Thymus (tissue), 11 donors: ENCODE measurements at regions not wholly inside any gene's neighbourhood (a gene's known extent, or its start where the extent isn't known, plus 50 kb on each side); places are given as distances from the start of the nearest gene placed in this dataset.

Source experiments
- DNase-seq, 9 donors: peaks; one replicate each; pipeline ENCODE4 v3.0.0-alpha.2; 2013; ENCODE audit warnings: low spot score in 9 of 9, low read depth in 6 of 9, missing footprints in 1 of 9
- H3K27ac ChIP-seq, 2 donors: one replicate each; pipeline ENCODE4 v1.5.1; 2013; ENCODE audit warnings: control low read depth in 1 of 2, low read depth in 1 of 2, low read length in 1 of 2, mild to moderate bottlenecking in 1 of 2, moderate library complexity in 1 of 2
- H3K27me3 ChIP-seq, 2 donors: one replicate each; pipeline ENCODE4 v1.5.1; 2013; ENCODE audit warnings: low read length in 1 of 2; ENCODE audit not compliant: control insufficient read depth in 2 of 2, insufficient read depth in 1 of 2
- H3K36me3 ChIP-seq, 2 donors: one replicate each; pipeline ENCODE4 v1.5.1; 2013; ENCODE audit warnings: low read length in 1 of 2, mild to moderate bottlenecking in 1 of 2, moderate library complexity in 1 of 2; ENCODE audit not compliant: control insufficient read depth in 2 of 2, insufficient read depth in 2 of 2
- H3K4me1 ChIP-seq, 2 donors: one replicate each; pipeline ENCODE4 v1.5.1; 2013; ENCODE audit warnings: low read length in 2 of 2; ENCODE audit not compliant: control insufficient read depth in 2 of 2, insufficient read depth in 2 of 2
- H3K4me3 ChIP-seq, 2 donors: one replicate each; pipeline ENCODE4 v1.5.1; 2013; ENCODE audit warnings: low read length in 2 of 2, control low read depth in 1 of 2, mild to moderate bottlenecking in 1 of 2
- H3K9me3 ChIP-seq, 2 donors: one replicate each; pipeline ENCODE4 v1.5.1; 2013; ENCODE audit warnings: low read length in 1 of 2, mild to moderate bottlenecking in 1 of 2; ENCODE audit not compliant: control insufficient read depth in 2 of 2, insufficient read depth in 1 of 2
- WGBS: extraction: QIAGEN DNeasy Blood & Tissue Kit; methylation state at CpG from one replicate; pipeline ENCODE4 v1.1.7; 2013; 5-methylcytosine and 5-hydroxymethylcytosine counted together
- donor health status: healthy.

DNA sequence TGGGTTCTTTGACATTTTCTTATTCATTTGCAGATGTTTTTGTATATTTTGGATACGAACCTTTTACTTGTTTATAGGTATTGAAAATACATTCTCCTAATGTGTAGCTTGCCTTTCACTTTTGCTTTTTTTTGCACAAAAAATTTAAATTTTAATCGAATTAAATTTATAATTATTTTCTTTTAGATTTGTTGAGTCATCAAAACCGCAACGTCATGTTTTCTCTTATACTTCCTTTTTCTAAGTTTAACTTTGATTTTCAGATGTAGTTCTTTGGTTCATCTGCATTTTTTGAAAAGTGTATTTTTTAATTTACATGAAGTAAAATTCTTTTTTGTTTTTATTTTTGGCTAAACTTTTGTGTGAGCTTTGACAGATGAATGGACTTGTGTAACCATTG is 243.7 kb upstream of the DPYD start:
- Histone ChIP-seq H3K4me1 (no peaks in the 10 kb centered on the region), H3K27me3 (no peaks in the 10 kb centered on the region), H3K4me3 (no peak overlapping the region), H3K9me3 (no peaks in the 10 kb centered on the region), H3K27ac (no peak overlapping the region), H3K36me3 (no peaks in the 10 kb centered on the region)
- 39% methylated on average over 4 of the region's 4 CpGs for WGBS
- no peak for DNase-seq

DNA sequence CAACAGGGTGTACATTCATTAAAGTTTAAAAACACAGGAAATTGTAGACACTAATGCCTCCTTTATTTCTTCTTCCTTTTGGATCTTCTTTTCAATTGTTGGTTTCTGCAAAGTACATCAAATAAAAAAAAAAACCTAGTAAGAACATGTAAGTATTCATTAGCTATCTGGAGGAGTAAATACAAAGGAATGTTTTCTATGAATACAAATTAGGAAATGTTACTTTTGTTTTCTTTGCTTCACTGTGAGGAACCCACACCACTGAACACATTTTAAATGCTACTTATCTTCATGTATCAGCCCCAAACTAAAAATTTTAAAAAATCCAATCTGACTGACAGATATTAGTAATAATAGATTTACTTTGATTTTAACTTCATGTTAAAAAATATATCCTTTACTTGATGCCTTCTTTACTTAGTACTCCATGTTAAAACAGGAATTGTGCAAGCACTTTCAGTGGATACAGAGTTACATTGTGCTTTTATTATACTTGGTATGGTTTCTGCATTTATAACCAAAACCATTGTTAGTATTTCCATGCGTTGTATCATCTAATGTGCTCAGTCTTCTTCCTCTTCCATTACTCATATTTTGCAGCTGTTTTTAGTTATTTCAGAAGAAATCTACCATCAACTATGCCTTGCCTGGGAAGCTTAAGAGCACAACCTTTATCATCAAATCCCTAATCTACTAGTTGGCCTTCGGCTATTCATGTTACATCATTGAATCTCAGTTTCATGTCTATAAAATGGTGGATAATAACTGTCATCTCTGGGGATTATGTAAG is 236.9 kb upstream of the DPYD start:
- DNase-seq: no peak
- Histone ChIP-seq H3K27me3 (no peaks in the 10 kb centered on the region), H3K9me3 (no peaks in the 10 kb centered on the region), H3K27ac (no peak overlapping the region), H3K4me3 (no peak overlapping the region), H3K36me3 (no peaks in the 10 kb centered on the region), H3K4me1 (no peaks in the 10 kb centered on the region)
- 99% methylated on average over 2 of the region's 2 CpGs for WGBS

DNA sequence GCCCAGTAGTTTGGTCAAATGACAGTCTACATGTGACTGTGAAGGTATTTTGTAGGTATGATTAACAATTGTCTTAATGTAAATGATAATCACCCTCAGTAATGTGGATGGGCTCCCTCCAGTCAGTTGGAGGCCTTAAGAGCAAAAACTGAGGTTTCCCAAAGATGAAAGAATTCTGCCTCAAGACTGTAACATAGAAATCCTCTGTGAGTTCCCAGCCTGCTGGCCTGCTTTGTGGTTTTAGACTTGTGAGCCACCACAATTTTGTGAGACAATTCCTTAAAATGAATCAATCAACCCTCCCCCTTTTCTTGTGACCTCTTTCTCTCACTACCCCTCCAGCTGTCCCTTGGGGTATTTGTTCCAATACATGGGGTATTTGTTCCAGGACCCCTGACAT is 226.4 kb upstream of the DPYD start:
- H3K27ac ChIP-seq: no peak overlapping the region
- no peaks in the 10 kb centered on the region for H3K4me1 ChIP-seq
- no peaks in the 10 kb centered on the region for H3K9me3 ChIP-seq
- H3K4me3 ChIP-seq: no peak overlapping the region
- H3K27me3 ChIP-seq: no peaks in the 10 kb centered on the region
- H3K36me3 ChIP-seq: no peaks in the 10 kb centered on the region
- DNase-seq: no peak

DNA sequence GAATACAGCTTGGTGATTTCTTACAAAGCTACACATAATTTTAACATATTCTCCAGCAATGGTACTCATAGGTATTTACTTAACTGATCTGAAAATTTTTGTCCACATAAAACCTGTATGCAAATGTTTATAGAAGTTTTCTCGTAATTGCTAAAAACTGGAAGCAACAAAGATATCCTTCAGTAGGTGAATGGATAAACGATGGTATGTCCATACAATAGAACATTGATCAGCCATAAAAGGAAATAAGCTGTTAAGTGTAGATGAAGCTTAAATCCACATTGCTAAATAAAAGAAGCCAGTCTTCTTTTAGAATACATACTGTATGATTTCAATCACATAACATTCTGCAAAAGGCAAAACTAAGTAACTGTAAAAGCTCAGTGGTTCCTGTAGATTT is 224.8 kb upstream of the DPYD start:
- Histone ChIP-seq H3K27ac (no peak overlapping the region), H3K4me3 (no peak overlapping the region), H3K9me3 (no peaks in the 10 kb centered on the region), H3K36me3 (no peaks in the 10 kb centered on the region), H3K27me3 (no peaks in the 10 kb centered on the region), H3K4me1 (no peaks in the 10 kb centered on the region)
- no peak for DNase-seq
- WGBS: 97% methylated on average over 2 of the region's 2 CpGs

DNA sequence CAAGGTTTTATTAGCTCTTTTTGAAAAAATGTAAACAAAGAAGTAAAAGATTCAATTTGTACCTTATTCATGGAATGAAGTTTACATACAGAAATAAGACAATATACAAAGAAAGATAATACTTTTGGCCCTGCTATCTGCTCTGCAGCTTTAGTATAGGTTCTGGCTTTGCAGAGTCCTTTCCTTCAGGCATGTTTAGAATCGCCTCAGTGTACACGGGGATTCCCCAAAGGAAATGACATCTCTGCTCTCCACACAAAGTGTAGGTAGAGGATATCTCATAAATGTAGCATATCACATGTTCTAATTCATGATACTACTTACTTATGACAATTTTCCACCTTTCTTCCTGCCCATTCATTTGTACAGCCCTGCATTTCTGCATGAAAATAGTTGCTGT is 222.6 kb upstream of the DPYD start:
- no peaks in the 10 kb centered on the region for H3K27me3 ChIP-seq
- no peak overlapping the region for H3K27ac ChIP-seq
- H3K4me3 ChIP-seq: no peak overlapping the region
- WGBS: 89% methylated on average over 2 of the region's 2 CpGs
- no peaks in the 10 kb centered on the region for H3K36me3 ChIP-seq
- H3K4me1 ChIP-seq: no peaks in the 10 kb centered on the region
- DNase-seq: no peak
- no peaks in the 10 kb centered on the region for H3K9me3 ChIP-seq

DNA sequence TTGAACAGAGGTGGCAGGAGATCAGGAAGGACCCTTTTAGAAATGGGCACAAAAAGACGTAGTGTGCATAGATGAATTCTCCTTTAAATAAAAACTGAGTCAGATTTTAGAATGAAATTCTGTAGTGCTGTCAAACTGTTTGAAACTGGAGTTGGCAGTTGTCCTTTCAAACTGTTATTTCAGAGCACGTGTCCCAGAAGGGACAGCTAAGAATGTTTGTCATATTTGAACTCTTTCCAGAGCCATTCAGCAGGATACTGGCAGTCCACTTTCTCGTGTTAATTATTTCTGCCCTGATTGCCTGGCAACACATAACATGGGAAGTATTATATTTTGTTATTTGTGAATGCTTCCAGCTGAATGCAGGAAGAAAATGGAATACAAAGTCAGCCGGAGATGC is 212.3 kb upstream of the DPYD start:
- Histone ChIP-seq H3K9me3 (no peaks in the 10 kb centered on the region), H3K4me1 (no peaks in the 10 kb centered on the region), H3K27me3 (no peaks in the 10 kb centered on the region), H3K27ac (no peak overlapping the region), H3K36me3 (no peaks in the 10 kb centered on the region), H3K4me3 (no peak overlapping the region)
- 90% methylated on average over 4 of the region's 4 CpGs for WGBS
- no peak for DNase-seq

DNA sequence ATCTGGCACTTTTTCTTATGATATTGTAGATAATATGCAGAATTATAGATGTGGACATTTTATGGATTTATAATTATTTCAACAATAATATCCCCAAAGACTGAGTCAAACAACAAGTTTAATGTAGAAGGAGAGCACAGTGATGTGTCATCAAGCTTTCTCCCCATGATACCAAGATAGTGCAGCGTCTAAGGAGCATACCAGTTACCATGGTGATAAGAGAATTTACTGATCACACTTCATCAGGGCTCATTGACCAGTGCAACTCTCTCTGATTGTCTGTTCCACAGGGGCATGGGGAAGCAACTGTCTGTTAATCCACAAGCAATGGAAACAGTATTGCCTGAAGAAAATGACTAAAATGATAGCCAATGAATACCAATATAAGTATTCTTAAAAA is 209.6 kb upstream of the DPYD start:
- WGBS: 82% methylated on average over 1 of the region's 1 CpG
- no peak for DNase-seq
- H3K27me3 ChIP-seq: no peaks in the 10 kb centered on the region
- no peaks in the 10 kb centered on the region for H3K4me1 ChIP-seq
- no peaks in the 10 kb centered on the region for H3K9me3 ChIP-seq
- no peak overlapping the region for H3K4me3 ChIP-seq
- no peak overlapping the region for H3K27ac ChIP-seq
- H3K36me3 ChIP-seq: no peaks in the 10 kb centered on the region

DNA sequence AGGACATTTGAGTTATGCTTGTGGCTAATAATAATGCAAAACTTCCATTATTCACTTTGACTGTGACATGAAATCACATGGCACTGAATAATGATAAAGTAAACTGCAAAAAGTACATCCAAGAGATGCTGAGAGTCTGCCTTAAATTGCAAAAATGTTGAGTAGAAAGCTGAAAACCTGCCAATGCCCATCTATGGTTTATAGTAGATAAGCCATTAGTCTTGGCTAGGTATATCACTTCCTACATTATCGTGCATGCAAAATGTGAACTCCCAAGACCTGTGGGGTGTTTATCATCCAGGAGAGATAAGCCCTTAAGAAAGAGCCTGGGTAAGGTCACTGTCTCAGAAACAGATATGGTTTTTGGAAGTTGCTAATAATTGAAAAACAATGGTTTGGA is 208.7 kb upstream of the DPYD start:
- Histone ChIP-seq H3K27ac (no peak overlapping the region), H3K9me3 (no peaks in the 10 kb centered on the region), H3K27me3 (no peaks in the 10 kb centered on the region), H3K4me3 (no peak overlapping the region), H3K4me1 (no peaks in the 10 kb centered on the region), H3K36me3 (no peaks in the 10 kb centered on the region)
- WGBS: 97% methylated on average over 1 of the region's 1 CpG
- no peak for DNase-seq

DNA sequence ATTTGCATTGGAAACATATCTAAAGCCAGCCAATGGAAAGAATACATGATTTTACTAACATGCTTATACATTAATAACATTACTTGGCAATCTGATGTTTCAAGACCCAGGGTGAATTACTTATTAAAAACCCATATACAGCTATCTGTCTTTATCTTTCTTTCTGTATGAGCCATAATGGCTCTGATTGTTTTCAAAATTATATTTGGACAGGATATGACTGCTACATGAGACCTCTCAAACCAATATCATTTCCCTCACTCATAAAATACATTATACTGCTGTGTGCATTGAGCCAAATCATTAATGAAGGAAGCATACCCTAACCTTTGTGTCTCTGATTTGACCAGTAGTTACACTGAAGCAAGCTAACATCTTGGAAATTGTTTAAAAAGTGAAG is 205.9 kb upstream of the DPYD start:
- no peaks in the 10 kb centered on the region for H3K9me3 ChIP-seq
- no peak for DNase-seq
- H3K27ac ChIP-seq: no peak overlapping the region
- H3K4me3 ChIP-seq: no peak overlapping the region
- H3K27me3 ChIP-seq: no peaks in the 10 kb centered on the region
- no peaks in the 10 kb centered on the region for H3K36me3 ChIP-seq
- H3K4me1 ChIP-seq: no peaks in the 10 kb centered on the region

DNA sequence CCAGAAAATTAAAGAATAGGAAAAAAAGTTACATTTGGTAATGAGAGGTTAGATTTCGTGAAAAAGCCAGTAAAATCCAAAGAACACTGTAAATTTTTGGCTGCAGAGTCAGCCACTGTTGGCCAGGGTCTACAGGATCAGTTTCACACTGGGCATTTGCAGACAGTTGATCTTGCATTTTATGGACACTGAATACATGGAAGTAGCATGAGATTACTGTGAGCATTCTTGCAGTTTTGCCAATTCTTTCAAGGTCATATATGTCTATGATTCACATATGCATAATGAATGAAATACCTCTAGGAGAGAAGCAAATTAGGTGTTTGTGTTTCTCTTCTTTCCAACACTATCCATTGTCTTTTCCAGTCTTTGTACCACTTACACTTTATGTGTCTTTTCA is 200.8 kb upstream of the DPYD start:
- Histone ChIP-seq H3K27ac (no peak overlapping the region), H3K36me3 (no peaks in the 10 kb centered on the region), H3K9me3 (no peaks in the 10 kb centered on the region), H3K4me3 (no peak overlapping the region), H3K27me3 (no peaks in the 10 kb centered on the region), H3K4me1 (no peaks in the 10 kb centered on the region)
- 1% methylated on average over 1 of the region's 1 CpG for WGBS
- no peak for DNase-seq
